ENCODE measurements at regions not wholly inside any gene's neighbourhood (a gene's known extent, or its start where the extent isn't known, plus 50 kb on each side); places are given as distances from the start of the nearest gene placed in this dataset.

GRCh38 chr7:108809356-108809755 lies 239.7 kb downstream of the DNAJB9 start:
- H3K27ac ChIP-seq, result no peak overlapping the region
- TF ChIP-seq CTCF (IDR thresholded peaks at IDR 0.05), result no peak
- no peaks in the 10 kb centered on the region for H3K4me1 ChIP-seq
- H3K4me3 ChIP-seq, result no peak overlapping the region
- 75 to 83% methylated on average over 2 of the region's 2 CpGs for WGBS, 2 donors
- intact Hi-C loops (cut with DNase I), result no loop called here
- FAIRE-seq (no peak), DNase-seq (no peak), ATAC-seq (no peak)
- no peaks in the 10 kb centered on the region for H3K9me3 ChIP-seq
- H3K36me3 ChIP-seq, result no peaks in the 10 kb centered on the region
- no peaks in the 10 kb centered on the region for H3K27me3 ChIP-seq

DNA sequence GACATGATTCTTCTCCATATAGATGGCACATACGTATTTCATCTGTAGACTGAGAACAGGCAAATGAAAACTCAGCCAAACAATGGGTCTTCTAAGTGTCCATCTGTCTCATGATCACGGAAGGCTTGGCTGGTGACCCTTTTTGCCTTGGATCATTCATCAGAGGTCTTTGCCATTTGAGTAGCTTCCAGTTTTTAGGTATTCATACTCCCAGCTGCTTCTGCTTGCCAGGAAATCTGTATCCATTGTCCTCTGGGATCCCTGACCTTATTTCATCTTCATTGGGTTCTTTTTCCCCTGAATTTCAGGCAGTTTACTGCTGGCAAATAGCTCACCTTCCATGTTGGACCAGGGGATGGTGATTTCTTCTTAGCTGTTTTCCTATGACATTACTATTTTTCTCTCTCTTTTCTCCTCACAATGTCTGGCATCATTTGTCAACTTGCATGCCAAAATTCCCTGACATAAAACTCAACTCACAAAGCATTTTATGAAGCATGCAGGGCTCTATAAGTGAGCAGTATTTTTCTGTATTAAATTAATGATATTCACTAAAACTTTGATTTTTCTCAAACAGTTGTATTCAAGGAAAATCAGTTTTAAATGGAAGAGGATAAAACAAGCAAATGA lies 241.2 kb downstream of the DNAJB9 start:
- Histone ChIP-seq H3K4me1 (no peaks in the 10 kb centered on the region), H3K27me3 (no peaks in the 10 kb centered on the region), H3K4me3 (no peak overlapping the region), H3K36me3 (no peaks in the 10 kb centered on the region), H3K9me3 (no peaks in the 10 kb centered on the region), H3K27ac (no peak overlapping the region)
- no peak for TF ChIP-seq CTCF (IDR thresholded peaks at IDR 0.05)
- DNase-seq, result no peak
- intact Hi-C loops (cut with DNase I), result no loop called here
- 64 to 72% methylated on average over 2 of the region's 2 CpGs for WGBS, 2 donors
- no peak for FAIRE-seq
- ATAC-seq, result no peak

DNA sequence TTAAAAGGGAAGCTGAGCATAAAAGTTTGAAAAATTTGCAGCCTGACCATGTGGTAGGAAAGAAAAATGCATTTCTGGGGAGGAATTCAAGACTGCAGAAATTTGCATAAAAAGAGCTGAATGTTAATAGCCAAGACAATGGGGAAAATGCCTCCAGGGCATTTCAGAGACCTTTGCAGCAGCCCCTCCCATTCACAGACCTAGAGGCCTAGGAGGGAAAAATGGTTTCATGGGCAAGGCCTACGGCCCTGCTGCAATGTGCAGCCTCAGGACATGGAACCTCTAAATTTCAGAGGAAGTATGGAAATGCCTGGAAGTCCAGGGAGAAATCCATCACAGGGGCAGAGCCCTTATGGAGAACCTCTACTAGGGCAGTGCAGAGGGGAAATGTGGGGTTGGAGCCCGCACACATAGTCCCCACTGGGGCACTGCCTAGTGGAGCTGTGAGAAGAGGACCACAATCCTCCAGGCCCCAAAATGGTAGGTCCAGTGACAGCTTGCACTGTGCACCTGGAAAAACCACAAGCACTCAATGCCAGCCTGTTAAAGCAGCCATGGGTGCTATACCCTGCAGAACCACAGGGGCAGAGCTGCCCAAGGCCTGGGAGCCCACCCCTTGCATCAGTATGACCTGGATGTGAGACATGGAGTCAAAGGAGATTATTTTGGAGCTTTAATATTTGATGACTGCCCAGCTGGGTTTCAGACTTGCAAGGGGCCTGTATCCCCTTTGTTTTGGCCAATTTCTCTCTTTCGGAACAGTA lies 243.8 kb downstream of the DNAJB9 start:
- no peaks in the 10 kb centered on the region for H3K9me3 ChIP-seq
- H3K27me3 ChIP-seq, result no peaks in the 10 kb centered on the region
- H3K4me3 ChIP-seq, result no peak overlapping the region
- FAIRE-seq, result no peak
- no peaks in the 10 kb centered on the region for H3K4me1 ChIP-seq
- DNase-seq, result no peak
- intact Hi-C loops (cut with DNase I), result no loop called here
- no peak for TF ChIP-seq CTCF (IDR thresholded peaks at IDR 0.05)
- no peak overlapping the region for H3K27ac ChIP-seq
- no peaks in the 10 kb centered on the region for H3K36me3 ChIP-seq
- ATAC-seq, result no peak
- WGBS, 2 donors, result 89 to 91% methylated on average over 3 of the region's 3 CpGs

DNA sequence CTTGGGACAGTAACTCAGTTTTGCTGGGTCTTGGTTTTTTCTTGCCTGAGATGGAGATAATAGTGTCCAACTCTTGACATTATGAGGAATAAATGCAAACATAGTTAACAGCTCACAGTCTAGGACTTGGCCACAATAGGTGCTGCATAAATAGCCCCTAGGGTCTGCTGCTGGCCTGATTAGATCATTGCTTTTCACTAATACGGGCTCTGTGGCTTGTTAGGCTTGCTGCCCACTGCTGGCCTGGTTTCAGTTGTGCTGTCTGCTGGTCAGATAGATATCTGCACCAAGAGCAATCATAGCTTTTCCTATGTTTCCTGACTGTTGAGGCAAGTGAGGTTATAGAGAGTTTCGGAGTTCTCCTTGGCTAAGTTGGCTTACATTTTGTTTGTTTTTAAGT lies 246.1 kb downstream of the DNAJB9 start:
- Histone ChIP-seq H3K27me3 (no peaks in the 10 kb centered on the region), H3K4me1 (no peaks in the 10 kb centered on the region), H3K36me3 (no peaks in the 10 kb centered on the region), H3K27ac (no peak overlapping the region), H3K4me3 (no peak overlapping the region), H3K9me3 (no peaks in the 10 kb centered on the region)
- TF ChIP-seq CTCF (IDR thresholded peaks at IDR 0.05), result no peak
- FAIRE-seq, result no peak
- 57 to 58% methylated on average over 2 of the region's 2 CpGs for WGBS, 2 donors
- intact Hi-C loops (cut with DNase I), result no loop called here
- DNase-seq, result no peak
- ATAC-seq, result no peak

DNA sequence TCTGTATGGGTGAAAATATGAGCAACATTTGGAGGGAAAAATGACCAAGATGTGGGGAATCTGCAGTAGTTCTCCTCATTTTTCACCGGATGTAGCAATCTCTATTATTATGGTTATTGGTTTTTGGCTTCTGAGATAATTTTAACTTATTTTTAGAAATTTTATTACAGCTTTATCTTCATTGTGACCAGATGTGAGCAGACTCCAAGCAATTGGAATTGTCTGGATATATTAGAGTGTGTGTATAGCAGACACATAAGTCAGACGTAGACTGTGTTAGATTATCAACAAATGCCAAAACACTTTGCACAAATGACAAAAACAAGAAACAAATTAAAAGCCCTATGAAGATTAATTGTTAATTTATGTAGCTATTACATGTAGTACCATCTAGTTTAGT lies 249.1 kb downstream of the DNAJB9 start:
- H3K4me3 ChIP-seq, result no peak overlapping the region
- FAIRE-seq (no peak), ATAC-seq (no peak), DNase-seq (no peak)
- H3K36me3 ChIP-seq, result no peaks in the 10 kb centered on the region
- 63 to 79% methylated on average over 2 of the region's 2 CpGs for WGBS, 2 donors
- H3K27ac ChIP-seq, result no peak overlapping the region
- no peaks in the 10 kb centered on the region for H3K9me3 ChIP-seq
- no peak for TF ChIP-seq CTCF (IDR thresholded peaks at IDR 0.05)
- no peaks in the 10 kb centered on the region for H3K4me1 ChIP-seq
- no peaks in the 10 kb centered on the region for H3K27me3 ChIP-seq
- intact Hi-C loops (cut with DNase I), result no loop called here

Data from pancreas (tissue), 10 donors.